T-helper 9 cell (primary cell): ENCODE measurements at regions not wholly inside any gene's neighbourhood (a gene's known extent, or its start where the extent isn't known, plus 50 kb on each side); places are given as distances from the start of the nearest gene placed in this dataset.
"Not testable (repeated sequence)": the region's sequence is repeated elsewhere in the genome, so short reads cannot be mapped to it uniquely, and the experiment has no call there.

ENCODE experiments used
- DNase-seq: peaks from one replicate; pipeline ENCODE4 v3.0.0-alpha.2; 2020

DNA sequence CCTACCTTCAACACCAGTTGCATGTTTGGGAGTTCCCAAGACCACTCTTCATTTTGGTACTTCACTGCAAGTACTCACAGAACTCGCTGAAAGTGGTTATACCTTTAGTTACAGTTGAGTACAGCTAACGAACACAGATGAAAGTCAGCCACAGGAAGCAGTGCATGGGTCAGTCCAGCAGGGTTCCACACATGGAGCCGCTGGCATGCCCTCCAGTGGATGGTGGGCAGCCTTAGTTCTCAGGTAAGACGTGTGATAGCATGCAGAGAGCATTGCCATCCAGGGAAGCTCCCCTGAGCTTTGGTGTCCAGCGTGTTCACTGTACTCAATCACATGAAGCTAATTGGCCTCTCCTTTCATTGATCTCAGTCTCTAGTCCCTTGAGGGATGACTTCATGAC, 815.3 kb downstream of the RNF144A start:
- DNase-seq: no peak

DNA sequence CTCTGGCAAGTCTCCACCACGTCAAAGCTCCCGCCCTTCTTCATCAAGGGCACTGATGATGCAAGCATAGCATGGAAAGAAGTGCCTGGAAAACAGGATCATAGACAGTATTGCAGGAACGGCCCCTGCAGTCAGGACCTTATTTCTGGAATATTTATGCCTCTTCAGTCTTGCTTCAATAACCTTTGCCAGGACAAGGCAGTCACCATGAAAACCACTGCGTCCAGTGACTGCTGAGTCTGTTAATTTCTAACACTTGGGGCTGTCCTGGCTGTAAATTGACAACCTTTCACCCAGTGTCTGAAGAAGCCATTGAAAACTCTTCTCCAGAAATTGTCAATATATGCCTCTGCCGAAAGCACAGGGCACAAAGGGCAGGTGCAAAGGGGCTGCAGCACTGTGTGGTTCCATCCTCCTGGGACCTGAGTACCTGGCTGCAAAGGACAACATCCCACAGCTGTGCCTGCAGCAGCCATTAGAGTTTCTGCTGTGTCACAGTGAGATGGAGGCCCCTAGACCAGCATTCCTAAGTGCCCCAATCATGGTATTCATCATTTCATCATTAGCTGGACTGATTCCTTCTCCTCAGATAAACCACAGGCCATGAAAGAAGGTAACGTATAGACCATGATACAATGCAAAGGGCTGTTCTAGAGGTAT, 819.6 kb downstream of the RNF144A start:
- DNase-seq: no peak

DNA sequence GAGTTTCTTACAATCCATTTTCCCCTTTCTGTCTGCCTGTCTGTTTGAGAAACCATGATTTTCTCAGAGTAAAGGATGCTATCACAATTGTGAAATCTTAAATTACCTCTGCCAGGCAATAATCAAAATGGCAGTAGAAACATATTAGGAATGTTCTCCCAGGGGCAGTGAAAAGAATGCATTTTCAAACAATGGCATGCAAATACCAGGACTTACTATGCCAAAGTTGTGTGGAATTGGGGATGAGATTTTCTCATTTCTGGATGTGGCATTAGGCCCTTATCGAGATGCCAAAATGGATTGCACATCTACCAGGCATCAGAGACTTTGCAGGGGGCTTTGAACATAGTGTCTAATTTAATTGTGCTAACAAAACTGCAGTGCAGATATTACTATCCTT, 821.4 kb downstream of the RNF144A start:
- no peak for DNase-seq

DNA sequence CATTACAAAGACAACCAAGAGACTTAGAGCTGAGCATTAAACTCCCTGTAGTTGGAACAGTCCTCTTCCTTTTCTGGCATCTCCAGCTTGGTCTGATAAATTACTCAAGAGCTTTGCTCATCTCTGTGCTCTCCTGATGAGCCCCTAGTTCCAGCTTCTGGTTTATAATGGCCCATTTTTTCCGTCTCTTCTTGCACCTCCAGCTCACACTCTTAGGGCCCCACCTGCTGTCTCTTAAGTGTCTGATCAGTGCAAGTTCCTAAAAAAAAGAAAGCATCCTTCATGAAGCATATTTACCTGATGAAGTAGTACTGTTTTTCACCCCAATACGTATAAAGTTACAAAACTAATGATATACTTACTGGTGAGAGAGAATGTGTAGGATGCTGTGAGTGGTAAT, 822.9 kb downstream of the RNF144A start:
- no peak for DNase-seq

DNA sequence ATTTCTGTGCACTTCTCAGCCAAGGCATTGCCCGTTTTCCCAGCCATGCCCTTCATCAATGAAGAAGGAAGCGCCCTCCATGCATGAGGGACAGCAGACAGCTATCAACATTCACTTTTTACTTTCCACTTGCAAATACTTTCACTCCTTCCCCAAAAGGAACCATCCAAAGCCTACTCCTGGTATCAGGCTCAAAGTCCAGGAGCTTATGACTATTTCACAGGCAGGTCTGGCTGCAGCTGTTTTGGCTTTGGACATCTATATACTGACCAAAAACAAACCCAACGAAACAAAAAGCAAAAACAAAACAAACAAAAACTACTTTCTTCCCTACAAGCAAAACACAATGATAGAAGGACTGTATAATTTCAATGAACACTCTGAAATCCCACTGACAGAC, 825.1 kb downstream of the RNF144A start:
- DNase-seq: no peak

DNA sequence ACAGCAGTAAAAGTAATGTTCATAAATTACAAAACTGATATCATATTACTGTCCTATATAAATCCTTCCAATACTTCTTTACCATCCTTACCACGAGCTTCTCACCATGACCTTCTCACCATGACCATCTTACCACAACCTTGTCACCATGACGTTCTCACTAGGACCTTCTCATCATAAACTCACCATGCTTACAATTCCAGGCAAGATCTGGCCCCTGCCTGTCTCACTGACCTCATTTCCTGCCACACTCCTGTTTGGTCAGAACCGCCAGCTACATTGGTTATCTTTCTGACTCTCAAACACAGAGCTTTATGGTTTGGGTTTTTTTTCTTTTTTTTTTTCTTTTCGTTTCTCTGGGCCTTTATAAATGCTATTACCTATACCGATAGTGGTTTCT, 827.6 kb downstream of the RNF144A start:
- DNase-seq: peak; percentile 35

DNA sequence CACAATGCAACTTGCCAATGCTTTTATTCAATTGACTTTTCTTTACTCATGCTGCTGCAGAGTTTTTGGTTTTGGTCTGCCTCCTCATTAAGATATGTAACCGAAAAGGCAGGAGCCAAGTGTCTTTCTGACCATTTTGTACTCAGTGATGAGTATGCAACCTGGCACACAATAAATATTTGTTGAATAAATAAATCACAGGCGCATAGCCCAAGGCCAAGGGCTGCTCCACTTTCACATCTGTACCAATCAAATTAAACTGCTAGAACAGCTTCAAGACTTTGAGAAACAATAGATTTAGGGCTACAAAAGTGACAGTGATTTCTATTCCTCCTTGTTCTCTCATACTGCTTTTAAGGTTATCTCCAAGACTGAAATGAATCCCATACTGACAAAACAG, 828.2 kb downstream of the RNF144A start:
- no peak for DNase-seq

DNA sequence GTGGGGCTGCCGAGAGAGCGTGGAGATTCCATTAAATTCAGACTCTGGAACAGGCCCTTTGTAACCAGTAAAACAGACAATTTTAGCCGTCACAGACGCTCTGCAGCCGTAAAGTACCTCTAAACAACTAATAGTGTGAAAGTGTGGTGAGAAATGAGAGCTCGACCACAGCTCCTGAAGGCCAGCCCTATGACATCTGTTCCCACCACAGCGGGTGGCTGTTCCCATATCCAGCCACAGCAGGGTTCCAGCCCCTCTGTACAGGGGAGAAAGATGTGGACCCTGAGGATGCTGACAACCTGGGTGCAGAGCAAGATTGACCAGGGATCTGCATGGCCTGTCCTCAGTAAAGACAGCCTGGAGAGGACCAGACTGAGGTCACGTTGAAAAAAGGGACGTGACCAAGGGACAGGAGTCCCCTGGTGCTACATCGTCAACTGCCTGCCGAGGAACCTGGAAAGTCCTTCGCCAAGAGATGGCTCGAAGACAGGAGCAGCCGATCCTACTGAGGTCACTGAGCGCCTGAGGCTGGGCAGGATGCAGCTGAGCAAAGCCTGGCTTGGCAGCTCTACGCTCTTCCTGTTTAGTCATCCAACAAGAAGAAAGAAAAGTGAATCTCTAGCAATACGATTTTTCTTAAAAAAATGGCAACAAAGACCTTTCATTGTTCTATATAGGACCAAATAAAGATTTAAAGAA, 831.7 kb downstream of the RNF144A start:
- no peak for DNase-seq

DNA sequence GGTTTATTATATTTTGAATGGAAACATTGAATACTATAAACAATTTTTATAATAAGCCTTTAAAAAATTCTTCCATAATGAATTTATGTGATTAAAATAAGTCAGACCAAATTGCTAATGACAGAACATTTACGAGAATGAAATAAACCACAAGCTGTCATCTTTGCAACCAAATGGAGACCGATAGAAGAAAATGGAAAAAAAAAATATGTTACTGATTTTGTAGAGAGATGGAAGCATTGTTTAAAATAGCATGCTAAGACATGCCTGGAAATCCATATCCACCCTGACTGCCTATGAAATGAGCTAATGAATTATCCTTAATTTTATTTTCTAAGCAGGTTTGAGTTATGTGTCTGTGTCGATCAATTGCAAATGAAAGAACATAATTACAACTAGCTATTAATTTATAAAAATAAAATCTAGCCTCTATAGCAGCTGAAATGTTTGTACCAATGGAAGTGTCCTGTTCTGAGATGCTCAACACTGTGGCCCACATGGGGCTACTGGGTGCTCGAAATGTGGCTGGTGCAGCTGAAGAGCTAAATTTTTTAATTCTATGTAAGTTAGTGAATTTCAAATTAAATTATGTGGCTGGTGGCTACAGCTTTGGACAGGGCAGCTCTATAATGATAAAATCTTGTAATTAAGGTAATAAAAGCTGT, 832.8 kb downstream of the RNF144A start:
- no peak for DNase-seq

DNA sequence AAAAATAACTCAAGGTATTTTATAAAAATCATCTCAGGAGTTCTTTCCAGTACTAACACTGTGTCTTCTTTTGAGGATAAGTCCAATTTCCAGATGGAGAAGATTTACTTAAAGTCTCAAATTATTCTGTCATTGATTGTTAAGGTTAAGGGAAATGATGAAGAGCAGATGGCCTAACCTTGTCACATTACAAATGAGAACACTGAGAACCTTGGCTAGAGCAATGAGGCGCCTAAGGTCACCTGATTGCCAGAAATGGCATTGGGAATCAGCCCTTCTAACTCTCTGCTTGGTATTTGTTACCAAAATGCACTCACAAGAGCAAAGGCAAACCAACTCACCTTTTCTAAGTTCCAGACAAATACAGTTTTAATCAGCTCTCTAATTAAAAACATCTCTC, 835.1 kb downstream of the RNF144A start:
- DNase-seq: no peak

DNA sequence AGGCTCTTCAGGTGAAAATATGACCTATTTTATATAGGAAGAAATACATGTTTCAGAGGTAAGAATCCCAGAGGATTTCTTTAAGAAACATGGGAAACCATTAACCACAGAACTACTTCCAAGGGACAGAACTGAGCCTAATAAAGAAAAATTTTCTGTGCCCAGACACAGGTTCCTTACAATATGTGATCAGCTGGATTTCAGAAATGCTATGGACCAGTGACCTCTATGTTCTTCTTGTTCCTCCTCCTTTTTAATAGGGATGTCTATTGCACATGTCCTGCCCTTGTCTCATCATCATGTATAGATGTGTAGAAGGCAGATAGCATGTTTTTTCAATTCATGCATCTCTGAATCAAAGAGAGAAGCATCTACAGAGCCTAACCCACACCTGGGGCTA, 836.6 kb downstream of the RNF144A start:
- no peak for DNase-seq

DNA sequence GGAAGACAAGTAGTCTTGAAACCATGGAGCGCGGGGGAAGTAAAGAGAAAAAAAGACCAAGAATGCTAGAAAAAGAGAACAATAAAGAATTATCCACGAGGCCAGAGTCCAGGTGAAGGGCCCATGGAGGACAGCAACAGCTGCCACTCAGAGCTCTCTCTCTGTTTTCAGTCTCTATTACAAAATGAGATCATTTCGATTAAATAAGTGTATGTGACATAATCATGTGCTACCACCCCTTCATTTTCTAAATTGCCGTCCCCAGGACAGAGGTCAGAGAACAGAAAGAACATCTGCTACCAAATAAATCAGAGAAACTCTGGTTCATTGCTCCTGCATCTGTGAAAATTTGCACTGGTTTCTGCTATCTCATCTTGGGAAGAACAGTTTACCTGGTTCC, 838.7 kb downstream of the RNF144A start:
- no peak for DNase-seq

DNA sequence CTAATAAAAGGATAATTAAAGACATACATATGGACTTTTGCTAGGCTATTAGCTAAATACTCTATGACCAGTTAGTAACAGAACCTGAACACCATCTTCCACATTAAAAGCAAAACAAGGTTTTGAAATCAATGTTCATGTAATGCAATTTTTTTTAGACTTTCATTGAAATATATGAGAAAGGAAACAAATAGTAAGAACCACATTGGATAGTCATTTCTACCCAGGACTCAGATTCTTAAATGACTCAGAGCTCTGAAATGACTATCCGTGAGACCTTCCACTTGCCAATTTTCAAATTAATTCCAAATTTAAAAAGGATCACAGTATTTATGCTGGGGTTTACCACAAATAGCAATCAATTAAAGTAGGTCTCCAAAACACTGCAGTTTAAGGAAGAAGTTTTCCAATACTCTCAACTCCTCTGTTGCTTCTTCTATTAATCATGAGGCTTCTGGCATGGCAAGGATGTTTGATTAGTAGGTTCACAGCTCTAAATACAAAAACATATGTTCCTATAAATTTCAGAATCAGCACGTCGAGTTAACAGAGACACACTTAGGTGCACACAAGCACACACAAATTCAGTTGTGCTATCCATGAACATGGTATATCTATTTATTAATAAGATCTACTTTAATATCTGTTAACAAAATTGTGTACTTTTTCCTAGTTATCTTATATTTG, 841.0 kb downstream of the RNF144A start:
- DNase-seq: no peak

DNA sequence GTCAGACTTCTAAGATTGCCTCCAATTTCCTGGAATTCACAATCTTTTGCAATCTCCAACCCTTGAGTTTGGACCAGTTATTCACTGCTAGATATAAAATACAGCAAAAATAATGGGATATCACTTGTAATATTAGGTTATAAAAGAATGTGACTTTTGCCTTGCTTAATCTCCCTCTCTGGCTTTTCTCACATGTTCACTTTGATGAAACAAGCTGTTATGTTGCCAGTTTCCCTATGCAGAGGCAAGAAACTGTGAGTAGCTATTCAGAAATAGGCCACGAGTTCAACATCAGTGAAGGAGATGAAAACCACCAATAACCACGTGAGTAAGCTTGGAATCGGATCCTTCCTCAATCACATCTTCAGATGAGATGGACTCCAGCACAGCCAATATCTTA, 842.7 kb downstream of the RNF144A start:
- DNase-seq: no peak

DNA sequence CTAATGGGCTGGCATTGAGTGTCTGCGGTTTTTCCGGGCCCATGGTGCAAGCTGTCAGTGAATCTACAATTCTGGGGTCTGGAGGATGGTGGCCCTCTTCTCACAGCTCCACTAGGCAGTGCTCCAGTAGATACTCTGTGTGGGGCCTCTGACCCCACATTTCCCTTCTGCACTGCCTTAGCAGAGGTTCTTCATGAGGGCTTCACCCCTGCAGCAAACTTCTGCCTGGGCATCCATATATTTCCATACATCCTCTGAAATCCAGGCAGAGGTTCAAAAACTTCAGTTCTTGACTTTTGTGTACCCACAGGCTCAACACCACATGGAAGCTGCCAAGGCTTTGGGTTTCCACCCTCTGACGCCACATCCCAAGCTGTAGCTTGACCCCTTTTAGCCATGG, 846.2 kb downstream of the RNF144A start:
- DNase-seq: not testable (repeated sequence)

DNA sequence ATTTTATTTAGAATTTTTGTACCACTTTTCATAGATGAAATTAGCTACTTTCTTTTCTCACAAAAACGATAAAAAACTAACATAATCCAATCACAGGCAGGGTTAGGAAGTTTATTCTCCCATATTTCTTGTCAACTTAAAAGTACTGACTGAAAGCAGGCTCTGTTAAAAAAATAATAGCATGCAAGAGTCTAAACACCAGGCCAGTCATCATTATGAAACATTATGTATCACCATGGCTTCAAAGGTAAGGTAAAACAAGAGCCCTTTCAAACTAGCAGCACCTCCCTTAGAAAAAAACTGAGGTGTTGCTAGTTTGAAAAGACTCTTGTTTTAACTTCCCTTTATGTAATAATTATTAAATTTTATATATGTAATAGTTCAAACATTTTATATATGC, 848.0 kb downstream of the RNF144A start:
- no peak for DNase-seq

DNA sequence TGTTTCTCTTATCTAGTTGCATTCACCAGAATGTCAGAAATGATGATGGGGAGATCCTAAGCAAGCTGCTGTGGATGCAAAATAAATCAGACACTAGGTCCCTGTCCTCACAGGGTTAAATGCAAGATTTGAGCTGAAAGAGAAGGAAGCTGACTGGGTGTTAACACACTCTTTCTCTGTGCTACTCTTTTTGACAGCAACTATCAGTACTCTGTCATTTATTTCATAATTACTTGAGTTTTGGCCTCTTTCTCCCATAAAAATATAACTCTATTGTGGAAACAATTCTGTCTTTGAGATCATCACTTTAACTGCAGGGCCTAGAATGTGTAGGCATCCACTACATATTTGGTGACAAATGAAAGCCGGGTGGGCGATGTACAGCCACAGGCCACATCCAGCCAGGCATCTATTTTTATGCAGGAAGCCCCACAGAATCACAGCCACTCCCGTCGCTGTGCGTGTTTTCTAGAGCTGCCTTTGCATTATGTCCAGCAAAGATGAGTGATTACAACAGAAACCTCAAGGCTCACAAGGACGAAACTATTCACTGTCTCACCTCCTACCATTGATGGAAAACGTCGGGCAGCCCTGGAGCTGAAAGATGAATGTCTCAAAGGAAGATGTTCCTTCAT, 849.0 kb downstream of the RNF144A start:
- DNase-seq: no peak

DNA sequence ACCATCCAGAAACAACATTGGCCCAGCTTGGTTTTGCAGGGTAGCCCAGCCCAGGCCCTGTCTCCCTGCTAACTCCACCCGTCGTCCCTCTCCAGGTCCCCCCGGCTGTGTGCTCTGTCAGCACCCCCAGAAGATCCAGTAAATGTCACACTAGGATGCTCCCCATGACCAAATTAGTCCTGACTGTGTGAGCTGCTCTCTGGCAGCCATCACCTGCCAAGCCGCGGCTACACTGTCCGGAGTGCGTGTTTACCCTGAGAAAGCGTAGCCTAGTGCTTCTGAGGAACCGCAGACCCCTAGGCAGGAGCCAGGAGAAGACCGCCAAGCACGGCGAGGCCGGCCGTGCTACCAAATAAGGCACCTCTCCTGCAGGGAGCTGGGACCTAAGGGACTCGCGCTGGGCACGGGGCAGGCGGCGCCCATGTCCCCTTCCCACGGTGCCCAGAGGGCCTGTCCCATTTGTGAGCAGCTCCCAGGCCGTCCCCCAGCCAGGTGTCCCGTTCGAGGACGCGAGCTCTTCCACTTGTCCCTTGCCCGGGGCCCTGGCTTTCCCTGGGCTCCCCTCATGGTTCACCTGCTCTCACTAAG, 849.9 kb downstream of the RNF144A start:
- DNase-seq: no peak

DNA sequence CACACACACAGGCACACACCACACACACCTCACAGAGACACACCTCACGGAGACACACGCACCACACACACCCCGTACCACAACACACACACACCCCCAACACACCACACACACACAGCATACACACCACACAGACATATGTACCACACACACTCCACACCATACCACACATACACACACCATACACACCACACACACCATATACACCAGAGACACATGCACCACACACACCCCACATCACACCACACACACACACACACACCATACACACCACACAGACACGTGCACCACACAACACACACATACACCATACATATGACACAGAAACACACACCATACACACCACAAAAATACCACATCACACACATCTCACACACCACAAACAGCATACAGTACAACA, 850.7 kb downstream of the RNF144A start:
- no peak for DNase-seq

DNA sequence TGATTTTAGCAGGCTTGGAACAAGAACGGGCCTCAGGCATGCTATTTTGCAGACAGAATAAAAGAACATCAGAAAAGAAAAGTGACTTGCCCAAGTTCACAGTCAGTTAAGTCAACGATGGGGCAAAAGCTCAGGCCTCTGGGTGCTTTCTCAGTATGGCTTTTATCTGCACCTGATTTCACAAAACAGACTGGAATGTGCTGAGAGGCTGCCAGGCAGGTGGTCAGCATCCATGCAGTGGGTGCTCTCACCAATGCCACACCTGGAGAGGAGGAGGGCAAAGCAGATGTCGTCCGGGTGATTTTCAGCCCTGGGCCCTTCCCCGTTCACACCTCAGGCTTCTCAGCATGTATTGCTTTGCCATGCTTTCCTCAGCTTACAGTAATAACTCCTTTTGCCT, 854.6 kb downstream of the RNF144A start:
- no peak for DNase-seq

DNA sequence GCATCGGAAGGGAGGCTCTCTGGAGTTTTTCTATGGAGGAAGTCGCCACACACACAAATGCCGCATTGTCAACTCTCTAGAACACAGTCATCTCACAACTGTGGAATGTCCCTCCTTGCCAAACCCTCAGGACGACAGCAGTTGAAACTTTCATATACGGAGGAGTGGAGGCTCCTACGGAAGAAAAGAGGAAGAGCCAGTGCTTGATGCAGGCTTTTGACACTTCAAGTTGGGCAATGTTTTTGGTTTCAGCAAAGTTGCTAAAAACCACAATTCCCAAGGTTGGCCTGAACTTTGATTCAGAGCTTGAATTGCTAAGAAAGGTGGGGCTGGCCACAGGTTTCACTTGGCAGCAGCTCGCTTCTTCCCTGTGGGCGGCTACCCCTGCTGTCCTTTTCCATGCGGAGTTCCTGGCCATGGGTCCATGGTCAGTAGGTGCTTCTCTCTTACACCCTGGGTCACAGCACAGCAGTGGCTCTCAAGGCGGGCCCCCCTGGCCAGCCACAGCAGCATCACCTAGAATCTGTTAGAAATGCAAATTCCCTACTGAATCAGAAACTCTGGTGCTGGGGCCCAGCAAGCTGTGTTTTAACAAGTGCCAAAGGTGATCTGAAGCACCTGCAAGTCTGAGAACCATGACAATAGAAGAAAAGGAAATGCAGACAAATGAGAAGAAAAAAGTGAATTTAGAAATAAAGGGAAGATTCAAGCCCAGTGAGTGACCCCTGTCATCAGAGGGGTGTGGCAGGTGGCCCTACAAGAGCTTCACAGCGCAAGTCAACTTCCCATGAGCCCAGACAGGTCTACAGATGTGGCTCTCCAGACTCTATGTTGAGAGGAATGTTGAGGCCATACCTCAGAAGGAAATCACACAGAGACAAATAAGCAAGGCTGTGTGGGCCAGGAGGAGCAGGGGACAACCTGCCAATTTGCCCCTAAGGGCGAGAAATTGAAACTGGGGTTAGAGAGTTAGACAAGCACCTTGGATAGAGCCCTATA, 856.4 kb downstream of the RNF144A start:
- DNase-seq: no peak

DNA sequence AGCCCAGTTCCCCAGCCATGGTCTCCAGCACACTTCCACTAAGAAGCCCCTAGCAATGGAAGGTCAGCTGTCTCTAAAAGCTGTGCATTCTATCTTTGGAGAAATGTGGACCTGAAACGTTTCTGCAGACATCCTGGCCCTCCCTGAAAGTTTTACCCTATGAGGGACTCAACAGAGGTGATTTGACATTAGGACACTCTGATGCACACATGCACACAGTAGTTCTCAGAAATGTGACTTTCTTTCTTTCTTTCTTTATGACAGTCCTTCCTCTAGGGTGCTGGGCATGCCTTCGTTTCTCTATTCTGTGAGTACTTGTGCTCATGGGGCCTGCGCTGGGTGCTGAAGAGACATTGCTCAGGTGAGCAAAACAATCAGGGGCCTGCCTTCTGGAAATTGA, 857.3 kb downstream of the RNF144A start:
- DNase-seq: no peak
